ENCODE measurements at regions not wholly inside any gene's neighbourhood (a gene's known extent, or its start where the extent isn't known, plus 50 kb on each side); places are given as distances from the start of the nearest gene placed in this dataset.

GRCh38 chr13:63364159-63364558 lies 1948.5 kb upstream of the PCDH20 start:
- TF ChIP-seq SP1 (IDR thresholded peaks at IDR 0.05) (no peak), FOXA1 (IDR thresholded peaks at IDR 0.05) (no peak), NFRKB (IDR thresholded peaks at IDR 0.05) (no peak), BHLHE40 (IDR thresholded peaks at IDR 0.05; ENCODE audit: borderline replicate concordance) (no peak), ZNF384 (IDR thresholded peaks at IDR 0.05) (no peak), SUZ12 (IDR thresholded peaks at IDR 0.05) (no peak), L3MBTL2 (conservative IDR thresholded peaks at IDR 0.05) (no peak), ARNT (IDR thresholded peaks at IDR 0.05) (no peak), HDGF (IDR thresholded peaks at IDR 0.05; ENCODE audit: borderline replicate concordance) (no peak), FOXK2 (IDR thresholded peaks at IDR 0.05) (no peak), FOXM1 (IDR thresholded peaks at IDR 0.05; ENCODE audit: borderline replicate concordance) (no peak), ELF4 (IDR thresholded peaks at IDR 0.05) (no peak), TARDBP (IDR thresholded peaks at IDR 0.05) (no peak)

Measured in HEK293T (cell line).